ENCODE measurements at regions not wholly inside any gene's neighbourhood (a gene's known extent, or its start where the extent isn't known, plus 50 kb on each side); places are given as distances from the start of the nearest gene placed in this dataset.

DNA sequence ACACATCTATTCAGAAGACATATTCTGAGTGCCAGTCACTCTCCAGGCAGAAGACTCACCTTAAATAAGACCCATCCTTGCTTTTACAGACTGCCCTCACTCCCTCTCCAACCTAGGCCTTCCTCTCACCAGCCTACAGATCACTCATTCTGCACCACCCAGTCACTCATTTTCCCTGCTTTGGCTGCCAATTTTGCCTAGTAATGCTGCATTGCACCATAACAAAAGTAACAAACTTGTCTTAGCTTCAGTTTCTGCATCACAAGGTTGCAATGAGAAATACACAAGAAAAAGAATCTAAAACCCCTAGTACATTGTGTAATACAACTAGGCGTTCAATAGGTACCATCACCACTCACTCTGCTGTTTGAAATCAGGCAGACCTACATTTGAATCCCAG lies 292.4 kb downstream of the PLPP3 start (continued):
- TF ChIP-seq, protein P1, sequence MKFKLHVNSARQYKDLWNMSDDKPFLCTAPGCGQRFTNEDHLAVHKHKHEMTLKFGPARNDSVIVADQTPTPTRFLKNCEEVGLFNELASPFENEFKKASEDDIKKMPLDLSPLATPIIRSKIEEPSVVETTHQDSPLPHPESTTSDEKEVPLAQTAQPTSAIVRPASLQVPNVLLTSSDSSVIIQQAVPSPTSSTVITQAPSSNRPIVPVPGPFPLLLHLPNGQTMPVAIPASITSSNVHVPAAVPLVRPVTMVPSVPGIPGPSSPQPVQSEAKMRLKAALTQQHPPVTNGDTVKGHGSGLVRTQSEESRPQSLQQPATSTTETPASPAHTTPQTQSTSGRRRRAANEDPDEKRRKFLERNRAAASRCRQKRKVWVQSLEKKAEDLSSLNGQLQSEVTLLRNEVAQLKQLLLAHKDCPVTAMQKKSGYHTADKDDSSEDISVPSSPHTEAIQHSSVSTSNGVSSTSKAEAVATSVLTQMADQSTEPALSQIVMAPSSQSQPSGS (IDR thresholded peaks at IDR 0.05; ENCODE audit: low read length) = no peak
- TF ChIP-seq ZNF207 (IDR thresholded peaks at IDR 0.05; ENCODE audit: borderline replicate concordance) = no peak

- Histone ChIP-seq H2AFZ (ENCODE audit: control insufficient read depth, low read depth, low read length) (no peak overlapping the region), H3K4me3 (no peak overlapping the region), H3K4me1 (ENCODE audit: control insufficient read depth, insufficient read depth, low read length) (no peaks in the 10 kb centered on the region), H3K27ac (ENCODE audit: control insufficient read depth, insufficient read depth) (no peak overlapping the region), H3K27me3 (replicated peaks in 1 of 2; ENCODE audit: control insufficient read depth in 2 of 2, insufficient read depth in 2 of 2, low read length in 1 of 2) (no peaks in the 10 kb centered on the region), H4K20me1 (ENCODE audit: control insufficient read depth, insufficient read depth) (no peaks in the 10 kb centered on the region), H3K9ac (ENCODE audit: control insufficient read depth, insufficient read depth, low read length) (no peak overlapping the region), H3K79me2 (ENCODE audit: control insufficient read depth, insufficient read depth, low read length) (no peaks in the 10 kb centered on the region), H3K4me2 (ENCODE audit: control insufficient read depth, insufficient read depth) (no peak overlapping the region), H3K36me3 (ENCODE audit: control insufficient read depth in 2 of 2, insufficient read depth in 2 of 2, low read length in 1 of 2) (no peaks in the 10 kb centered on the region), H3K9me3 (replicated peaks; ENCODE audit: control insufficient read depth, insufficient read depth, low read length) (no peaks in the 10 kb centered on the region)
- ChIA-PET POLR2A (no interaction called here), CTCF (interaction anchor here (0.7 to 1.1 kb wide), 3 partner anchors 290 to 907 kb away, joined by 3 read pairs; no protein-coding TSS in a partner anchor), RAD21 (ENCODE audit: unreplicated experiment) (no interaction called here), SMC1A (ENCODE audit: uncharacterized antibody, unreplicated experiment) (interaction anchor here (1.2 to 2.5 kb wide), 2 partner anchors 8 to 236 kb away, joined by 3 to 15 read pairs; no protein-coding TSS in a partner anchor)
- no peak for ATAC-seq
- DNase-seq (ENCODE audit: low read depth, low spot score) = no peak
- TF ChIP-seq PRDM15 (CRISPR knock-in tag; IDR thresholded peaks at IDR 0.05) = no peak
- TF ChIP-seq CEBPB (IDR thresholded peaks at IDR 0.05; ENCODE audit: borderline replicate concordance in 1 of 2, low read depth in 2 of 2, low read length in 2 of 2) = no peak
- TF ChIP-seq CREB1 (IDR thresholded peaks at IDR 0.05; ENCODE audit: low read depth) = no peak
- TF ChIP-seq ATF7 (IDR thresholded peaks at IDR 0.05; ENCODE audit: low read depth) = no peak
- TF ChIP-seq CBX3 (IDR thresholded peaks at IDR 0.05; ENCODE audit: borderline replicate concordance, low read depth) = no peak
- no peak for TF ChIP-seq KDM1A (IDR thresholded peaks at IDR 0.05; ENCODE audit: borderline replicate concordance)
- TF ChIP-seq WRNIP1 (IDR thresholded peaks at IDR 0.05; ENCODE audit: borderline replicate concordance, low read depth, low read length) = no peak
- TF ChIP-seq, protein P2, sequence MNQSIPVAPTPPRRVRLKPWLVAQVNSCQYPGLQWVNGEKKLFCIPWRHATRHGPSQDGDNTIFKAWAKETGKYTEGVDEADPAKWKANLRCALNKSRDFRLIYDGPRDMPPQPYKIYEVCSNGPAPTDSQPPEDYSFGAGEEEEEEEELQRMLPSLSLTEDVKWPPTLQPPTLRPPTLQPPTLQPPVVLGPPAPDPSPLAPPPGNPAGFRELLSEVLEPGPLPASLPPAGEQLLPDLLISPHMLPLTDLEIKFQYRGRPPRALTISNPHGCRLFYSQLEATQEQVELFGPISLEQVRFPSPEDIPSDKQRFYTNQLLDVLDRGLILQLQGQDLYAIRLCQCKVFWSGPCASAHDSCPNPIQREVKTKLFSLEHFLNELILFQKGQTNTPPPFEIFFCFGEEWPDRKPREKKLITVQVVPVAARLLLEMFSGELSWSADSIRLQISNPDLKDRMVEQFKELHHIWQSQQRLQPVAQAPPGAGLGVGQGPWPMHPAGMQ (IDR thresholded peaks at IDR 0.05; ENCODE audit: borderline replicate concordance) = no peak
- TF ChIP-seq, protein P3, sequence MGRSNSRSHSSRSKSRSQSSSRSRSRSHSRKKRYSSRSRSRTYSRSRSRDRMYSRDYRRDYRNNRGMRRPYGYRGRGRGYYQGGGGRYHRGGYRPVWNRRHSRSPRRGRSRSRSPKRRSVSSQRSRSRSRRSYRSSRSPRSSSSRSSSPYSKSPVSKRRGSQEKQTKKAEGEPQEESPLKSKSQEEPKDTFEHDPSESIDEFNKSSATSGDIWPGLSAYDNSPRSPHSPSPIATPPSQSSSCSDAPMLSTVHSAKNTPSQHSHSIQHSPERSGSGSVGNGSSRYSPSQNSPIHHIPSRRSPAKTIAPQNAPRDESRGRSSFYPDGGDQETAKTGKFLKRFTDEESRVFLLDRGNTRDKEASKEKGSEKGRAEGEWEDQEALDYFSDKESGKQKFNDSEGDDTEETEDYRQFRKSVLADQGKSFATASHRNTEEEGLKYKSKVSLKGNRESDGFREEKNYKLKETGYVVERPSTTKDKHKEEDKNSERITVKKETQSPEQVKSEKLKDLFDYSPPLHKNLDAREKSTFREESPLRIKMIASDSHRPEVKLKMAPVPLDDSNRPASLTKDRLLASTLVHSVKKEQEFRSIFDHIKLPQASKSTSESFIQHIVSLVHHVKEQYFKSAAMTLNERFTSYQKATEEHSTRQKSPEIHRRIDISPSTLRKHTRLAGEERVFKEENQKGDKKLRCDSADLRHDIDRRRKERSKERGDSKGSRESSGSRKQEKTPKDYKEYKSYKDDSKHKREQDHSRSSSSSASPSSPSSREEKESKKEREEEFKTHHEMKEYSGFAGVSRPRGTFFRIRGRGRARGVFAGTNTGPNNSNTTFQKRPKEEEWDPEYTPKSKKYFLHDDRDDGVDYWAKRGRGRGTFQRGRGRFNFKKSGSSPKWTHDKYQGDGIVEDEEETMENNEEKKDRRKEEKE (IDR thresholded peaks at IDR 0.05) = no peak
- FAIRE-seq = no peak
- in situ Hi-C loops (cut with MboI) (no loop called here), intact Hi-C loops (cut with micrococcal nuclease; ENCODE audit: unreplicated experiment) (no loop called here)
- no TSS peak for BruUV-seq (replicated peaks)
Observed at GRCh38 chr1:56286506-56286905, 292.9 kb downstream of the PLPP3 start.
